Activated naive CD8-positive, alpha-beta T cell treated with anti-CD3 and anti-CD28 coated beads for 36 hours (primary cell): ENCODE measurements at regions not wholly inside any gene's neighbourhood (a gene's known extent, or its start where the extent isn't known, plus 50 kb on each side); places are given as distances from the start of the nearest gene placed in this dataset.

ENCODE experiments used
- DNase-seq: peaks from one replicate; pipeline ENCODE4 v3.0.0; 2021
- H3K27ac Mint-ChIP-seq: one replicate; pipeline ENCODE4 v1.8.0; 2022; ENCODE audit warnings: mild to moderate bottlenecking, moderate library complexity, mixed read lengths
- H3K27me3 Mint-ChIP-seq: one replicate; pipeline ENCODE4 v1.8.0; 2022; ENCODE audit warnings: mild to moderate bottlenecking, mixed read lengths
- H3K36me3 Mint-ChIP-seq: one replicate; pipeline ENCODE4 v1.8.0; 2021; ENCODE audit warnings: mild to moderate bottlenecking, mixed read lengths
- H3K4me1 Mint-ChIP-seq: one replicate; pipeline ENCODE4 v1.8.0; 2021; ENCODE audit warnings: mixed read lengths
- H3K4me3 Mint-ChIP-seq: one replicate; pipeline ENCODE4 v1.8.0; 2022; ENCODE audit warnings: mild to moderate bottlenecking, moderate library complexity, mixed read lengths
- H3K9me3 Mint-ChIP-seq: one replicate; pipeline ENCODE4 v1.8.0; 2022; ENCODE audit warnings: mixed read lengths

GRCh38 chr4:181645489-181645888, 597.7 kb upstream of the TENM3 start:
- Mint-ChIP-seq H3K36me3 (no peaks in the 10 kb centered on the region), H3K4me1 (no peaks in the 10 kb centered on the region), H3K9me3 (peaks cover 3% of the 10 kb centered on the region), H3K27me3 (no peaks in the 10 kb centered on the region), H3K27ac (no peak overlapping the region), H3K4me3 (no peak overlapping the region)
- DNase-seq: no peak

GRCh38 chr4:181646864-181647263, 596.3 kb upstream of the TENM3 start:
- Mint-ChIP-seq H3K27me3 (no peaks in the 10 kb centered on the region), H3K27ac (no peak overlapping the region), H3K4me3 (no peak overlapping the region), H3K36me3 (no peaks in the 10 kb centered on the region), H3K9me3 (peaks cover 1% of the 10 kb centered on the region), H3K4me1 (no peaks in the 10 kb centered on the region)
- no peak for DNase-seq

GRCh38 chr4:181647396-181648147, 595.6 kb upstream of the TENM3 start:
- Mint-ChIP-seq H3K9me3 (peaks cover 1% of the 10 kb centered on the region), H3K36me3 (no peaks in the 10 kb centered on the region), H3K27me3 (no peaks in the 10 kb centered on the region), H3K4me1 (no peaks in the 10 kb centered on the region), H3K27ac (no peak overlapping the region), H3K4me3 (no peak overlapping the region)
- DNase-seq: no peak

GRCh38 chr4:181650033-181650825, 593.0 kb upstream of the TENM3 start:
- H3K27me3 Mint-ChIP-seq: no peaks in the 10 kb centered on the region
- H3K4me3 Mint-ChIP-seq: no peak overlapping the region
- DNase-seq: no peak
- H3K9me3 Mint-ChIP-seq: peaks cover 4% of the 10 kb centered on the region
- no peaks in the 10 kb centered on the region for H3K36me3 Mint-ChIP-seq
- H3K27ac Mint-ChIP-seq: no peak overlapping the region
- no peaks in the 10 kb centered on the region for H3K4me1 Mint-ChIP-seq

- Mint-ChIP-seq H3K27me3 (no peaks in the 10 kb centered on the region), H3K9me3 (peaks cover 9% of the 10 kb centered on the region), H3K36me3 (no peaks in the 10 kb centered on the region)
These were observed 586.5 kb upstream of the TENM3 start for GRCh38 chr4:181656748-181657147.

GRCh38 chr4:181659202-181659601, 584.0 kb upstream of the TENM3 start:
- Mint-ChIP-seq H3K4me1 (no peaks in the 10 kb centered on the region), H3K4me3 (no peak overlapping the region), H3K27me3 (no peaks in the 10 kb centered on the region)

More at GRCh38 chr4:181656748-181657147, 586.5 kb upstream of the TENM3 start:
- no peak overlapping the region for H3K27ac Mint-ChIP-seq
- no peaks in the 10 kb centered on the region for H3K4me1 Mint-ChIP-seq
- no peak for DNase-seq
- H3K4me3 Mint-ChIP-seq: no peak overlapping the region

GRCh38 chr4:181659876-181660275, 583.3 kb upstream of the TENM3 start:
- no peaks in the 10 kb centered on the region for H3K4me1 Mint-ChIP-seq
- H3K27me3 Mint-ChIP-seq: no peaks in the 10 kb centered on the region
- no peak overlapping the region for H3K4me3 Mint-ChIP-seq
- no peak for DNase-seq
- H3K9me3 Mint-ChIP-seq: peaks cover 5% of the 10 kb centered on the region
- no peaks in the 10 kb centered on the region for H3K36me3 Mint-ChIP-seq
- H3K27ac Mint-ChIP-seq: no peak overlapping the region

More at GRCh38 chr4:181659202-181659601, 584.0 kb upstream of the TENM3 start:
- no peak for DNase-seq
- H3K9me3 Mint-ChIP-seq: peaks cover 7% of the 10 kb centered on the region
- no peak overlapping the region for H3K27ac Mint-ChIP-seq
- no peaks in the 10 kb centered on the region for H3K36me3 Mint-ChIP-seq

- Mint-ChIP-seq H3K27ac (no peak overlapping the region), H3K4me1 (no peaks in the 10 kb centered on the region), H3K36me3 (no peaks in the 10 kb centered on the region), H3K27me3 (no peaks in the 10 kb centered on the region), H3K9me3 (peaks cover 5% of the 10 kb centered on the region), H3K4me3 (no peak overlapping the region)
- DNase-seq: no peak
These were observed 582.1 kb upstream of the TENM3 start for GRCh38 chr4:181661090-181661489.

GRCh38 chr4:181661923-181662322, 581.3 kb upstream of the TENM3 start:
- Mint-ChIP-seq H3K4me3 (no peak overlapping the region), H3K4me1 (no peaks in the 10 kb centered on the region), H3K9me3 (no peaks in the 10 kb centered on the region), H3K27me3 (no peaks in the 10 kb centered on the region), H3K36me3 (no peaks in the 10 kb centered on the region), H3K27ac (no peak overlapping the region)
- DNase-seq: no peak

- Mint-ChIP-seq H3K36me3 (no peaks in the 10 kb centered on the region), H3K9me3 (no peaks in the 10 kb centered on the region), H3K4me1 (no peaks in the 10 kb centered on the region), H3K27ac (no peak overlapping the region), H3K4me3 (no peak overlapping the region), H3K27me3 (no peaks in the 10 kb centered on the region)
- no peak for DNase-seq
These were observed 580.8 kb upstream of the TENM3 start for GRCh38 chr4:181662383-181662782.

- Mint-ChIP-seq H3K27ac (no peak overlapping the region), H3K27me3 (no peaks in the 10 kb centered on the region), H3K36me3 (no peaks in the 10 kb centered on the region), H3K4me3 (no peak overlapping the region), H3K9me3 (peaks cover 1% of the 10 kb centered on the region), H3K4me1 (no peaks in the 10 kb centered on the region)
- DNase-seq: no peak
These were observed 572.7 kb upstream of the TENM3 start for GRCh38 chr4:181670506-181670905.

- no peak overlapping the region for H3K4me3 Mint-ChIP-seq
These were observed 571.5 kb upstream of the TENM3 start for GRCh38 chr4:181671672-181672071.

GRCh38 chr4:181672751-181673150, 570.5 kb upstream of the TENM3 start:
- no peaks in the 10 kb centered on the region for H3K36me3 Mint-ChIP-seq
- H3K4me3 Mint-ChIP-seq: no peak overlapping the region
- H3K27ac Mint-ChIP-seq: no peak overlapping the region
- no peak for DNase-seq
- H3K27me3 Mint-ChIP-seq: peaks cover 3% of the 10 kb centered on the region
- peaks cover 1% of the 10 kb centered on the region for H3K9me3 Mint-ChIP-seq
- H3K4me1 Mint-ChIP-seq: no peaks in the 10 kb centered on the region

More at GRCh38 chr4:181671672-181672071, 571.5 kb upstream of the TENM3 start:
- DNase-seq: no peak
- Mint-ChIP-seq H3K4me1 (no peaks in the 10 kb centered on the region), H3K27me3 (peaks cover under 1% of the 10 kb centered on the region), H3K9me3 (peaks cover 1% of the 10 kb centered on the region), H3K36me3 (no peaks in the 10 kb centered on the region), H3K27ac (no peak overlapping the region)

GRCh38 chr4:181674315-181674875, 568.8 kb upstream of the TENM3 start:
- H3K27me3 Mint-ChIP-seq: peaks cover 3% of the 10 kb centered on the region
- DNase-seq: no peak
- H3K4me1 Mint-ChIP-seq: no peaks in the 10 kb centered on the region
- no peak overlapping the region for H3K4me3 Mint-ChIP-seq
- no peak overlapping the region for H3K27ac Mint-ChIP-seq
- no peaks in the 10 kb centered on the region for H3K9me3 Mint-ChIP-seq
- H3K36me3 Mint-ChIP-seq: no peaks in the 10 kb centered on the region

- Mint-ChIP-seq H3K27me3 (peaks cover 3% of the 10 kb centered on the region), H3K36me3 (no peaks in the 10 kb centered on the region), H3K27ac (no peak overlapping the region), H3K4me1 (no peaks in the 10 kb centered on the region), H3K9me3 (no peaks in the 10 kb centered on the region), H3K4me3 (no peak overlapping the region)
- no peak for DNase-seq
These were observed 566.7 kb upstream of the TENM3 start for GRCh38 chr4:181676546-181676945.
